Choroid plexus epithelial cell (primary cell): ENCODE measurements at regions not wholly inside any gene's neighbourhood (a gene's known extent, or its start where the extent isn't known, plus 50 kb on each side); places are given as distances from the start of the nearest gene placed in this dataset.

Experiments
- DNase-seq: peaks from one replicate; pipeline ENCODE4 v3.0.0-alpha.2; 2010; ENCODE audit warnings: low read depth
- H3K4me3 ChIP-seq: 2 replicates; pipeline ENCODE4 v1.5.1; 2011; ENCODE audit warnings: low read depth, mild to moderate bottlenecking, control low read depth, low read length, moderate library complexity
- CTCF ChIP-seq: conservative IDR thresholded peaks from 2 replicates; pipeline ENCODE4 v1.5.1; 2011; ENCODE audit warnings: low read depth, mild to moderate bottlenecking, control low read depth, inconsistent platforms, low read length, moderate library complexity

DNA sequence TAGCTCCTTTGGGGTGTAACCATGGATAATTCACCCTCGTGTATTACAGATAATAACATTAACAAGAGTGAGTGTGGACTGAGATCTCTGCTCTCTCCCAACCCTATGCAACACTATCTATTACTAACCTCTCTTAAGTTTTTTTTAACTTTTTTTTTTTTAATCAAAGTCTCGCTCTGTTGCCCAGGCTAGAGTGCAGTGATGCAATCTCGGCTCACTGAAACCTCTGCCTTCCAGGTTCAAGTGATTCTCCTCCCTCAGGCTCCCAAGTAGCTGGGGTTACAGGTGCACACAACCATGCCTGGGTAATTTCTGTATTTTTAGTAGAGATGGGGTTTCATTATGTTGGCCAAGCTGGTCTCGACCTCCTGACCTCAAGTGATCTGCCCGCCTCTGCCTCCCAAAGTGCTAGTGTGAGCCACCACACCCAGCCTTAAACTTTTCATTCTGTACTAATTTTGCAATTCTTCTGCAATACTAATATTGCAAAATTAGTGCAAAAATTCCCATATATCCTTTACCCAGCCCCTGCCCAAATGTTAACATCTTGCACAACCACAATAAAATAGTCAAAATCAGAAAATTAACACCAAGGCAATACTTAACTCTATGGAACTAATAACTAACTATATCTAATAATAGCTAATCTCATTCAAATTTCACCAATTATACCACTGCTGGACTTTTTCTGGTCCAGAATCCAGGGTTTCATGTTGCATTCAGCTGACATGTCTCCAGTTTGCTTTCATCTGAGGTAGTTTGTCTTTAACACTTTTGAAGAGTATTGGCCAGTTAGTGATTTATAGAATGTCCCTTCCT, 66.5 kb upstream of the TCF7L2 start:
- no peak for DNase-seq
- no peak overlapping the region for H3K4me3 ChIP-seq
- no peak for TF ChIP-seq CTCF

- no peak overlapping the region for H3K4me3 ChIP-seq
- no peak for DNase-seq
- no peak for TF ChIP-seq CTCF
These were observed 65.9 kb upstream of the TCF7L2 start for GRCh38 chr10:112884179-112884504.

- no peak for DNase-seq
- no peak overlapping the region for H3K4me3 ChIP-seq
- TF ChIP-seq CTCF: no peak
These were observed 63.6 kb upstream of the TCF7L2 start for GRCh38 chr10:112886463-112886862.

DNA sequence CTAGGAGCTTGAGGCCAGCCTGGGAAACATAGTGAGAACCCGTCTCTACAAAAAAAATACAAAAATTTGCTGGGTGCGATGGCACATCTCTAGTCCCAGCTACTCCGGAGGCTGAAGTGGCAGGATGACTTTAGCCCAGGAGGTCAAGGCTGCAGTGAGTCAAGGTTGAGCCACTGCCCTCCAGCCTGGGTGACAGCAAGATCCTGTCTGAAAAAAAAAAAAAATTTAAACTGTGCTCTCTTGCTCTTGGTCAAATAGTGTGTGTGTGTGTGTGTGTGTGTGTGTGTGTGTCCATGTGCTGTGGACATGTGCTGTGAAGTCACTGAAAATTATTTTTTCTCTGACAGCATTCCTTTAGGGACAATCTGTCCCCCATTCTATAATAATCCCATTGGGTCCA, 62.1 kb upstream of the TCF7L2 start:
- no peak for TF ChIP-seq CTCF
- H3K4me3 ChIP-seq: no peak overlapping the region
- DNase-seq: no peak

DNA sequence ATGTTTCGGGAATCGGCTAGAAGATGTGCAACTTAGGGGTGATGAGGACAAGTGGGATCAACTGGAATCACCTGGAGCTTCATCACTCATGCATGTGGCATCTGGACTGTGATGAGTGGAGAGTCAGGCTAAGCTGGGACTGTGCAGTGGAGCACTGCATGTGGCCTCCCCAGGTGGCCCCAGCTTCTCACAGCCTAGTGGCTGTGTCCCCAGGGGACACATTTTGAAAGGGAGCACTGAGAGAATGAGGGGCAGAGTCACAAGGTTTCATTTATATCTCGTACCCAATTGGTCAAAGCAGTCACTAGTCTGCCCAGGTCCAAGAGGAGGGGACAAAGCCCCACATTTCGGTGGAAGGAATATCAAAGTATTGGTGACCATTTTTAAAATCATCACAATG, 54.8 kb upstream of the TCF7L2 start:
- H3K4me3 ChIP-seq: no peak overlapping the region
- DNase-seq: no peak
- no peak for TF ChIP-seq CTCF

GRCh38 chr10:112896273-112896672, 53.8 kb upstream of the TCF7L2 start:
- no peak for DNase-seq
- TF ChIP-seq CTCF: no peak
- H3K4me3 ChIP-seq: no peak overlapping the region

GRCh38 chr10:112896722-112897121, 53.3 kb upstream of the TCF7L2 start:
- no peak overlapping the region for H3K4me3 ChIP-seq
- DNase-seq: no peak
- no peak for TF ChIP-seq CTCF
